WTC11 (cell line): ENCODE measurements at regions not wholly inside any gene's neighbourhood (a gene's known extent, or its start where the extent isn't known, plus 50 kb on each side); places are given as distances from the start of the nearest gene placed in this dataset.

Source experiments
- ATAC-seq: fragments of 200-7000 bp; cut with Tn5 transposase; 2 replicates; pipeline ENCODE4 v1.10.0; 2021; ENCODE audit warnings: mild to moderate bottlenecking, moderate library complexity
- CTCF ChIA-PET: fragments of 300-600 bp; sonication (Branson Sonifier 250); formaldehyde crosslinking; loops from one replicate; lab custom pipeline; 2021; ENCODE audit warnings: antibody characterized with exemption; lab: Charles Lee
- POLR2A ChIA-PET: fragments of 350-600 bp; sonication (Branson Sonifier 250); formaldehyde crosslinking; loops from one replicate; lab custom pipeline; 2021; ENCODE audit warnings: antibody characterized with exemption; lab: Charles Lee
- DNase-seq: peaks from one replicate; pipeline ENCODE4 v3.0.0; 2021; ENCODE audit warnings: low spot score
- H3K27ac Mint-ChIP-seq: 2 replicates; pipeline ENCODE4 v1.8.0; 2021; ENCODE audit warnings: mixed read lengths
- H3K27me3 Mint-ChIP-seq: 2 replicates; pipeline ENCODE4 v1.8.0; 2021; ENCODE audit warnings: low read depth, mild to moderate bottlenecking, moderate library complexity, mixed read lengths
- H3K36me3 Mint-ChIP-seq: 2 replicates; pipeline ENCODE4 v1.8.0; 2021; ENCODE audit warnings: mixed read lengths
- H3K4me1 Mint-ChIP-seq: 2 replicates; pipeline ENCODE4 v1.8.0; 2022; ENCODE audit warnings: mixed read lengths
- H3K4me3 Mint-ChIP-seq: 2 replicates; pipeline ENCODE4 v1.8.0; 2021; ENCODE audit warnings: mild to moderate bottlenecking, moderate library complexity, mixed read lengths
- H3K9me3 Mint-ChIP-seq: 2 replicates; pipeline ENCODE4 v1.8.0; 2021; ENCODE audit warnings: mixed read lengths
- ATF1 ChIP-seq: sonication (generic); formaldehyde crosslinking; IDR thresholded peaks from 2 replicates; pipeline ENCODE4 v1.8.1; 2023; ENCODE audit warnings: mild to moderate bottlenecking, moderate library complexity, missing genetic modification reagents
- ATF3 ChIP-seq: sonication (generic); formaldehyde crosslinking; conservative IDR thresholded peaks from 2 replicates; pipeline ENCODE4 v1.8.1; 2022; ENCODE audit warnings: mild to moderate bottlenecking, missing genetic modification reagents
- CBFB ChIP-seq: sonication (generic); formaldehyde crosslinking; IDR thresholded peaks from 2 replicates; pipeline ENCODE4 v1.8.1; 2022; ENCODE audit warnings: mild to moderate bottlenecking, low read depth, missing genetic modification reagents
- ELF4 ChIP-seq: sonication (generic); formaldehyde crosslinking; IDR thresholded peaks from 2 replicates; pipeline ENCODE4 v1.8.1; 2022; ENCODE audit warnings: low read depth, mild to moderate bottlenecking, moderate library complexity, missing genetic modification reagents
- ESRRA ChIP-seq: sonication (generic); formaldehyde crosslinking; IDR thresholded peaks from 2 replicates; pipeline ENCODE4 v1.8.1; 2022; ENCODE audit warnings: mild to moderate bottlenecking, missing genetic modification reagents, borderline replicate concordance
- ETV6 ChIP-seq: sonication (generic); formaldehyde crosslinking; IDR thresholded peaks from 2 replicates; pipeline ENCODE4 v1.8.1; 2022; ENCODE audit warnings: mild to moderate bottlenecking, missing genetic modification reagents
- GABPB1 ChIP-seq: sonication (generic); formaldehyde crosslinking; IDR thresholded peaks from 2 replicates; pipeline ENCODE4 v1.8.1; 2023; ENCODE audit warnings: mild to moderate bottlenecking, missing genetic modification reagents
- JAZF1 ChIP-seq: fragments of 250-450 bp; sonication (Bioruptor Pico); IDR thresholded peaks from 2 replicates; pipeline ENCODE4 v1.9.0; 2021; ENCODE audit warnings: moderate library complexity, mild to moderate bottlenecking, inconsistent platforms
- KAT7 ChIP-seq: sonication (generic); formaldehyde crosslinking; IDR thresholded peaks from 2 replicates; pipeline ENCODE4 v1.8.1; 2023; ENCODE audit warnings: missing genetic modification reagents, mild to moderate bottlenecking, borderline replicate concordance
- NFYB ChIP-seq: sonication (generic); formaldehyde crosslinking; conservative IDR thresholded peaks from 2 replicates; pipeline ENCODE4 v1.8.0; 2022; ENCODE audit warnings: low read depth, missing genetic modification reagents
- NR3C1 ChIP-seq: sonication (generic); formaldehyde crosslinking; conservative IDR thresholded peaks from 2 replicates; pipeline ENCODE4 v1.8.1; 2023; ENCODE audit warnings: low read depth, mild to moderate bottlenecking, missing genetic modification reagents
- SMAD3 ChIP-seq: sonication (generic); formaldehyde crosslinking; IDR thresholded peaks from 2 replicates; pipeline ENCODE4 v1.8.0; 2022; ENCODE audit warnings: missing genetic modification reagents, mild to moderate bottlenecking, borderline replicate concordance
- SP1 ChIP-seq: sonication (generic); formaldehyde crosslinking; conservative IDR thresholded peaks from 2 replicates; pipeline ENCODE4 v1.8.1; 2022; ENCODE audit warnings: missing genetic modification reagents
- TEAD1 ChIP-seq: sonication (generic); formaldehyde crosslinking; IDR thresholded peaks from 2 replicates; pipeline ENCODE4 v1.8.0; 2022; ENCODE audit warnings: mild to moderate bottlenecking, missing genetic modification reagents
- USF1 ChIP-seq: sonication (generic); formaldehyde crosslinking; IDR thresholded peaks from 2 replicates; pipeline ENCODE4 v1.8.0; 2022; ENCODE audit warnings: mild to moderate bottlenecking, missing genetic modification reagents
- ZBTB21 ChIP-seq: sonication (generic); formaldehyde crosslinking; IDR thresholded peaks from 2 replicates; pipeline ENCODE4 v1.8.1; 2023; ENCODE audit warnings: mild to moderate bottlenecking, missing genetic modification reagents, borderline replicate concordance
- TF ChIP-seq, protein P1 (sequence below): sonication (generic); formaldehyde crosslinking; IDR thresholded peaks from 2 replicates; pipeline ENCODE4 v1.8.1; 2023; ENCODE audit warnings: mild to moderate bottlenecking, missing genetic modification reagents
- TF ChIP-seq, protein P2 (sequence below): sonication (generic); formaldehyde crosslinking; IDR thresholded peaks from 2 replicates; pipeline ENCODE4 v1.8.0; 2023; ENCODE audit warnings: mild to moderate bottlenecking, missing genetic modification reagents
- TF ChIP-seq, protein P3 (sequence below): sonication (generic); formaldehyde crosslinking; IDR thresholded peaks from 2 replicates; pipeline ENCODE4 v1.8.0; 2022; ENCODE audit warnings: mild to moderate bottlenecking, missing genetic modification reagents
- TF ChIP-seq, protein P4 (sequence below): sonication (generic); formaldehyde crosslinking; IDR thresholded peaks from 2 replicates; pipeline ENCODE4 v1.8.0; 2022; ENCODE audit warnings: missing genetic modification reagents

DNA sequence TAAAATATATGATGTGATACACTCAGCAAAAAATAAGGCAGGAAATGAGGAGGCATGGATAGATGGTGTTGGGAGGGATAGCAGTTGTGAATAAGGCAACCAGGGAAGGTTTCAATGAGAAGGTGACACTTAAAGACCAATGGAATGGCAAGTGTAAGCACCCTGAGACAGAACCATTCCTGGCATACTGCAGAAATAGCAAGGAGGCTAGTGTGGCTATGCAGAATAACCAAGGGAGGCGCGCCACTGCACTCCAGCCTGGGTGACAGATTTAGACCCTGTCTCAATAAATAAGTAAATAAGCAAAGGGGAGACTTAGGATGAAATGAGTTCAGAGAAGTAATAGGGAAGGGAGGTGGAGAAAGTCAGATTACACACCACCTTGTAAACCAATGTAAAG is 113.9 kb downstream of the TOMM20 start:
- POLR2A ChIA-PET: no interaction called here
- ATAC-seq (no peak), DNase-seq (no peak)
- H3K9me3 Mint-ChIP-seq: peaks cover 10% of the 10 kb centered on the region
- no peaks in the 10 kb centered on the region; the same call in 1 of the 2 replicates for H3K27me3 Mint-ChIP-seq
- TF ChIP-seq ATF1: no peak
- no peak for TF ChIP-seq TEAD1 (CRISPR knock-in tag)
- no peak for TF ChIP-seq ZBTB21 (CRISPR knock-in tag)
- no peak for TF ChIP-seq SMAD3
- TF ChIP-seq ATF3: no peak
- TF ChIP-seq, protein P1, sequence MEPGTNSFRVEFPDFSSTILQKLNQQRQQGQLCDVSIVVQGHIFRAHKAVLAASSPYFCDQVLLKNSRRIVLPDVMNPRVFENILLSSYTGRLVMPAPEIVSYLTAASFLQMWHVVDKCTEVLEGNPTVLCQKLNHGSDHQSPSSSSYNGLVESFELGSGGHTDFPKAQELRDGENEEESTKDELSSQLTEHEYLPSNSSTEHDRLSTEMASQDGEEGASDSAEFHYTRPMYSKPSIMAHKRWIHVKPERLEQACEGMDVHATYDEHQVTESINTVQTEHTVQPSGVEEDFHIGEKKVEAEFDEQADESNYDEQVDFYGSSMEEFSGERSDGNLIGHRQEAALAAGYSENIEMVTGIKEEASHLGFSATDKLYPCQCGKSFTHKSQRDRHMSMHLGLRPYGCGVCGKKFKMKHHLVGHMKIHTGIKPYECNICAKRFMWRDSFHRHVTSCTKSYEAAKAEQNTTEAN (CRISPR knock-in tag): no peak
- TF ChIP-seq, protein P2, sequence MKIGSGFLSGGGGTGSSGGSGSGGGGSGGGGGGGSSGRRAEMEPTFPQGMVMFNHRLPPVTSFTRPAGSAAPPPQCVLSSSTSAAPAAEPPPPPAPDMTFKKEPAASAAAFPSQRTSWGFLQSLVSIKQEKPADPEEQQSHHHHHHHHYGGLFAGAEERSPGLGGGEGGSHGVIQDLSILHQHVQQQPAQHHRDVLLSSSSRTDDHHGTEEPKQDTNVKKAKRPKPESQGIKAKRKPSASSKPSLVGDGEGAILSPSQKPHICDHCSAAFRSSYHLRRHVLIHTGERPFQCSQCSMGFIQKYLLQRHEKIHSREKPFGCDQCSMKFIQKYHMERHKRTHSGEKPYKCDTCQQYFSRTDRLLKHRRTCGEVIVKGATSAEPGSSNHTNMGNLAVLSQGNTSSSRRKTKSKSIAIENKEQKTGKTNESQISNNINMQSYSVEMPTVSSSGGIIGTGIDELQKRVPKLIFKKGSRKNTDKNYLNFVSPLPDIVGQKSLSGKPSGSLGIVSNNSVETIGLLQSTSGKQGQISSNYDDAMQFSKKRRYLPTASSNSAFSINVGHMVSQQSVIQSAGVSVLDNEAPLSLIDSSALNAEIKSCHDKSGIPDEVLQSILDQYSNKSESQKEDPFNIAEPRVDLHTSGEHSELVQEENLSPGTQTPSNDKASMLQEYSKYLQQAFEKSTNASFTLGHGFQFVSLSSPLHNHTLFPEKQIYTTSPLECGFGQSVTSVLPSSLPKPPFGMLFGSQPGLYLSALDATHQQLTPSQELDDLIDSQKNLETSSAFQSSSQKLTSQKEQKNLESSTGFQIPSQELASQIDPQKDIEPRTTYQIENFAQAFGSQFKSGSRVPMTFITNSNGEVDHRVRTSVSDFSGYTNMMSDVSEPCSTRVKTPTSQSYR (CRISPR knock-in tag): no peak
- TF ChIP-seq JAZF1 (CRISPR knock-in tag): no peak
- no peak for TF ChIP-seq ETV6 (CRISPR knock-in tag)
- TF ChIP-seq ELF4 (CRISPR knock-in tag): no peak
- TF ChIP-seq ESRRA: no peak
- TF ChIP-seq GABPB1 (CRISPR knock-in tag): no peak
- no peak for TF ChIP-seq NR3C1
- no peaks in the 10 kb centered on the region for H3K36me3 Mint-ChIP-seq
- no peak overlapping the region for H3K4me3 Mint-ChIP-seq
- H3K27ac Mint-ChIP-seq: no peak overlapping the region
- CTCF ChIA-PET: no interaction called here
- peaks cover 21% of the 10 kb centered on the region for H3K4me1 Mint-ChIP-seq

- POLR2A ChIA-PET: no interaction called here
- H3K27ac Mint-ChIP-seq: no peak overlapping the region
- peaks cover 1% of the 10 kb centered on the region; the same call in 1 of the 2 replicates for H3K36me3 Mint-ChIP-seq
- H3K27me3 Mint-ChIP-seq: no peaks in the 10 kb centered on the region; the same call in 1 of the 2 replicates
- H3K9me3 Mint-ChIP-seq: peaks cover 9% of the 10 kb centered on the region
- peaks cover 22% of the 10 kb centered on the region for H3K4me1 Mint-ChIP-seq
- DNase-seq (no peak), ATAC-seq (no peak)
- no peak overlapping the region for H3K4me3 Mint-ChIP-seq
- CTCF ChIA-PET: no interaction called here
- TF ChIP-seq NFYB: no peak
- TF ChIP-seq KAT7 (CRISPR knock-in tag): no peak
- TF ChIP-seq USF1 (CRISPR knock-in tag): no peak
- no peak for TF ChIP-seq SP1 (CRISPR knock-in tag)
These were observed 115.1 kb downstream of the TOMM20 start for GRCh38 chr1:235013512-235013911.

DNA sequence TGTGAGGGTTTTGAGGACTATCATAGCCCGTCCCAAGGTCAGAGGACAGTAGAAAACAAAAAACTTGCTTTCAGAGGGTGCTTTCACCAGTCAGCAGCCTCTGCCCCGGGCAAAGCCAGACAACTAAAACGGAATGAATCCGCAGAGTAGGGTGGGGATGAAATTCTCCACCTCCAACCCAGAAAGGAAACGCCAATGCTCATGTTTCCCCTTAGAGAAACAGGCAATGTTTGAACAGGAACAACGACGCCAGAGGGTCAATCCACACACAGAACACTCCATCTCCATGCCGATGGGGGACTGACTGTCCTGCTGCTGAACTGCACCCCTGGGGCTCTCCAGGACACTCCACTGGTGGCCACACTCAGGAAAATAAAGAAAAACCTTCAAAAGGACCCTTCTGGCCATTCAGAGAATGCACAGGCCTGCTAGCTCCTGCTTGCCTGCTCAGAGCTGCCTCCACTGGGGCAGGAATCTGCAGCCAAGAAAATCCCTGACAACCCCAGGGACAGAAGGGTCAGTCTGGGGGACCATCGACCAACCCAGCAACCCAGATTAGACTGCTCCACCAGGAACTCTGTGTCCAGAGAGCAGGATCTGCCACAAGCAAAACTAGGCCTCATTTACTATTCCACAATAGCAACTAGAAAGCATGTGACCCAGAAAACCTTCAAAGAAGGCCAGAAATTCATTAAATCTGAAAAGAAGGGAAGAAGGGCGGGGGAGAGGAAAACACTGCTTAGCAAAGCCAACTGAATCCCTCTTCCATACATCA is 116.0 kb downstream of the TOMM20 start:
- TF ChIP-seq, protein P3, sequence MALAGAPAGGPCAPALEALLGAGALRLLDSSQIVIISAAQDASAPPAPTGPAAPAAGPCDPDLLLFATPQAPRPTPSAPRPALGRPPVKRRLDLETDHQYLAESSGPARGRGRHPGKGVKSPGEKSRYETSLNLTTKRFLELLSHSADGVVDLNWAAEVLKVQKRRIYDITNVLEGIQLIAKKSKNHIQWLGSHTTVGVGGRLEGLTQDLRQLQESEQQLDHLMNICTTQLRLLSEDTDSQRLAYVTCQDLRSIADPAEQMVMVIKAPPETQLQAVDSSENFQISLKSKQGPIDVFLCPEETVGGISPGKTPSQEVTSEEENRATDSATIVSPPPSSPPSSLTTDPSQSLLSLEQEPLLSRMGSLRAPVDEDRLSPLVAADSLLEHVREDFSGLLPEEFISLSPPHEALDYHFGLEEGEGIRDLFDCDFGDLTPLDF (CRISPR knock-in tag): no peak
- TF ChIP-seq, protein P4, sequence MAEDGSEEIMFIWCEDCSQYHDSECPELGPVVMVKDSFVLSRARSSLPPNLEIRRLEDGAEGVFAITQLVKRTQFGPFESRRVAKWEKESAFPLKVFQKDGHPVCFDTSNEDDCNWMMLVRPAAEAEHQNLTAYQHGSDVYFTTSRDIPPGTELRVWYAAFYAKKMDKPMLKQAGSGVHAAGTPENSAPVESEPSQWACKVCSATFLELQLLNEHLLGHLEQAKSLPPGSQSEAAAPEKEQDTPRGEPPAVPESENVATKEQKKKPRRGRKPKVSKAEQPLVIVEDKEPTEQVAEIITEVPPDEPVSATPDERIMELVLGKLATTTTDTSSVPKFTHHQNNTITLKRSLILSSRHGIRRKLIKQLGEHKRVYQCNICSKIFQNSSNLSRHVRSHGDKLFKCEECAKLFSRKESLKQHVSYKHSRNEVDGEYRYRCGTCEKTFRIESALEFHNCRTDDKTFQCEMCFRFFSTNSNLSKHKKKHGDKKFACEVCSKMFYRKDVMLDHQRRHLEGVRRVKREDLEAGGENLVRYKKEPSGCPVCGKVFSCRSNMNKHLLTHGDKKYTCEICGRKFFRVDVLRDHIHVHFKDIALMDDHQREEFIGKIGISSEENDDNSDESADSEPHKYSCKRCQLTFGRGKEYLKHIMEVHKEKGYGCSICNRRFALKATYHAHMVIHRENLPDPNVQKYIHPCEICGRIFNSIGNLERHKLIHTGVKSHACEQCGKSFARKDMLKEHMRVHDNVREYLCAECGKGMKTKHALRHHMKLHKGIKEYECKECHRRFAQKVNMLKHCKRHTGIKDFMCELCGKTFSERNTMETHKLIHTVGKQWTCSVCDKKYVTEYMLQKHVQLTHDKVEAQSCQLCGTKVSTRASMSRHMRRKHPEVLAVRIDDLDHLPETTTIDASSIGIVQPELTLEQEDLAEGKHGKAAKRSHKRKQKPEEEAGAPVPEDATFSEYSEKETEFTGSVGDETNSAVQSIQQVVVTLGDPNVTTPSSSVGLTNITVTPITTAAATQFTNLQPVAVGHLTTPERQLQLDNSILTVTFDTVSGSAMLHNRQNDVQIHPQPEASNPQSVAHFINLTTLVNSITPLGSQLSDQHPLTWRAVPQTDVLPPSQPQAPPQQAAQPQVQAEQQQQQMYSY (CRISPR knock-in tag): no peak
- no peak for TF ChIP-seq CBFB
- H3K27ac Mint-ChIP-seq: no peak overlapping the region
- POLR2A ChIA-PET: no interaction called here
- peaks cover 22% of the 10 kb centered on the region for H3K4me1 Mint-ChIP-seq
- H3K27me3 Mint-ChIP-seq: no peaks in the 10 kb centered on the region; the same call in 1 of the 2 replicates
- DNase-seq (no peak), ATAC-seq (peak; percentile 28; the same call in 1 of the 2 replicates)
- peaks cover 9% of the 10 kb centered on the region for H3K36me3 Mint-ChIP-seq
- CTCF ChIA-PET: no interaction called here
- H3K4me3 Mint-ChIP-seq: no peak overlapping the region
- H3K9me3 Mint-ChIP-seq: peaks cover 14% of the 10 kb centered on the region
